NT2/D1 (cell line): ENCODE measurements at regions not wholly inside any gene's neighbourhood (a gene's known extent, or its start where the extent isn't known, plus 50 kb on each side); places are given as distances from the start of the nearest gene placed in this dataset.
"Not testable (repeated sequence)": the region's sequence is repeated elsewhere in the genome, so short reads cannot be mapped to it uniquely, and the experiment has no call there.

Experiments used
- DNase-seq: peaks from one replicate; pipeline ENCODE4 v3.0.0-alpha.2; 2011; ENCODE audit warnings: low read depth, low spot score
- H3K27me3 ChIP-seq: 2 replicates; pipeline ENCODE4 v1.6.0; 2011; ENCODE audit warnings: mild to moderate bottlenecking; ENCODE audit not compliant: insufficient read length, insufficient read depth
- H3K36me3 ChIP-seq: 2 replicates; pipeline ENCODE4 v1.6.1; 2011; ENCODE audit warnings: mild to moderate bottlenecking, low read length, mixed read lengths; ENCODE audit not compliant: insufficient read depth, insufficient read length
- H3K4me1 ChIP-seq: 2 replicates; pipeline ENCODE4 v1.5.1; 2011; ENCODE audit not compliant: insufficient read depth, insufficient read length
- H3K4me3 ChIP-seq: 2 replicates; pipeline ENCODE4 v1.5.1; 2011; ENCODE audit warnings: low read depth; ENCODE audit not compliant: insufficient read length
- H3K9ac ChIP-seq: 2 replicates; pipeline ENCODE4 v1.6.0; 2011; ENCODE audit warnings: low read depth; ENCODE audit not compliant: insufficient read length
- H3K9me3 ChIP-seq: 2 replicates; pipeline ENCODE4 v1.5.1; 2011; ENCODE audit warnings: mild to moderate bottlenecking, low read length; ENCODE audit not compliant: insufficient read depth
- SUZ12 ChIP-seq: IDR thresholded peaks from 2 replicates; pipeline ENCODE4 v1.6.1; 2011; ENCODE audit not compliant: insufficient read length, insufficient read depth; ENCODE audit errors: extremely low read depth
- YY1 ChIP-seq: IDR thresholded peaks from 2 replicates; pipeline ENCODE4 v1.6.1; 2011; ENCODE audit not compliant: insufficient read length, insufficient read depth
- ZNF274 ChIP-seq: IDR thresholded peaks from 2 replicates; pipeline ENCODE4 v1.6.1; 2011; ENCODE audit warnings: mild to moderate bottlenecking, low read depth, low read length

- DNase-seq, result no peak
- H3K4me1 ChIP-seq, result no peaks in the 10 kb centered on the region
- H3K27me3 ChIP-seq, result peaks cover 100% of the 10 kb centered on the region
- H3K4me3 ChIP-seq, result no peak overlapping the region
- no peaks in the 10 kb centered on the region for H3K36me3 ChIP-seq
- no peak overlapping the region for H3K9ac ChIP-seq
- TF ChIP-seq ZNF274 (no peak), YY1 (no peak), SUZ12 (no peak)
- no peaks in the 10 kb centered on the region for H3K9me3 ChIP-seq
Measured at GRCh38 chr22:22720724-22721261, 76.4 kb downstream of the GGTLC2 start.

DNA sequence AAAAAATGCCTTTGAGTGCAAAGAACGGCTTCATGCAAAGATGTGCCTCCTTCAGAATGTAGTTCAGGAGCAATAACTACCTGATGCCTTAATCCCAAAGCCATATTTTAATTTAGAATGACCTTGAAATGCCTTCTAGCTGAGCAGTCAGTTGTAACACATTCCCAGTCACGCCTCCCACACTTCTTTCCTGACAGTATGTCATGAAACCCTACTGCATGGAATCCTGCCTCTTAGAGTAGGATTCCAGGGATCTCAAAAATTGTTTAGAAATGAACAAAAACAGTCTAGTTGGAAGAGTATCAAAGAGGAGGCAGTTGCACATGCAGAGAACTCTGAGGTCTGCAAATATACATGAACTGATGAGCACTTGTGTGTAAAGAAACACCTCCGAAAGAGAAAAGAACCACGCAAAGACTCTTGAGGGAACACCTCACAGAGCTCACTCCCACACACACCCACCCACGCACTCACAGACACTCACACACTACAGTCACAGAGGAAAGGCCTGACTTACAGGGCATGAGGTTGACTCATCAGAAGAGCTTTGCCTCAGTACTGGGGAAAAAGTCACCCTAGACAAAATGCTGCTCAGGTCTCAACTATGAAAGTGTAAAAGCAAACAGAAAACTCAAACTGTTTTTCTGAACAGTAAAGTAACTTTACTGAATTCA is 77.4 kb downstream of the GGTLC2 start:
- TF ChIP-seq SUZ12 (no peak), YY1 (no peak), ZNF274 (no peak)
- Histone ChIP-seq H3K27me3 (peaks cover 100% of the 10 kb centered on the region), H3K4me3 (no peak overlapping the region), H3K9me3 (no peaks in the 10 kb centered on the region), H3K9ac (no peak overlapping the region), H3K4me1 (no peaks in the 10 kb centered on the region), H3K36me3 (no peaks in the 10 kb centered on the region)
- no peak for DNase-seq

DNA sequence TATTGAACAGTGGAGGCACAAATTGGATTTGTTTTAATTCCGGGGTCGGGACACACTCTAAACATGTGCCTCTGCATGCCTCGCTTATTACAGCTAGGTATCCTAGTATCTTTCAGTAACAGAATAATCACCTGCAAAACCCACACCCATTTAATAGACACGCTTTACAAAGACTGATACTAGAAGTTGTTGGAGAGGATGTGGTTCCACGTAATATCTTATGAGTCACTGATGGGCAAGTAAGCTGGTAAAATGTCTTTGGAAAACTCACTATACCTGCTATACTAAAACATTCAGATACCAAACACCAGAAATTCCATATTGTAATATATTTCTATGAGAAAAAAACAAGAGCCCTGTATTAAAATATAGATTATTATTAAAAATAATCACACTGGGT is 84.0 kb downstream of the GGTLC2 start:
- Histone ChIP-seq H3K9ac (no peak overlapping the region), H3K27me3 (peaks cover 99% of the 10 kb centered on the region), H3K9me3 (no peaks in the 10 kb centered on the region), H3K4me1 (no peaks in the 10 kb centered on the region), H3K4me3 (no peak overlapping the region), H3K36me3 (no peaks in the 10 kb centered on the region)
- no peak for TF ChIP-seq SUZ12
- TF ChIP-seq ZNF274, result no peak
- TF ChIP-seq YY1, result no peak
- no peak for DNase-seq

- no peaks in the 10 kb centered on the region for H3K36me3 ChIP-seq
- no peak overlapping the region for H3K4me3 ChIP-seq
- peaks cover 99% of the 10 kb centered on the region for H3K27me3 ChIP-seq
- H3K9ac ChIP-seq, result no peak overlapping the region
- TF ChIP-seq ZNF274, result no peak
- TF ChIP-seq YY1, result no peak
- TF ChIP-seq SUZ12, result no peak
- DNase-seq, result no peak
- H3K9me3 ChIP-seq, result no peaks in the 10 kb centered on the region
- H3K4me1 ChIP-seq, result no peaks in the 10 kb centered on the region
Measured at GRCh38 chr22:22730655-22731373, 86.4 kb downstream of the GGTLC2 start.

GRCh38 chr22:22731374-22731676 is 86.9 kb downstream of the GGTLC2 start:
- DNase-seq, result no peak
- no peak overlapping the region for H3K4me3 ChIP-seq
- H3K9ac ChIP-seq, result no peak overlapping the region
- no peaks in the 10 kb centered on the region for H3K4me1 ChIP-seq
- H3K27me3 ChIP-seq, result peaks cover 99% of the 10 kb centered on the region
- TF ChIP-seq SUZ12, result no peak
- TF ChIP-seq YY1, result no peak
- TF ChIP-seq ZNF274, result no peak
- no peaks in the 10 kb centered on the region for H3K9me3 ChIP-seq
- H3K36me3 ChIP-seq, result no peaks in the 10 kb centered on the region

- peaks cover 99% of the 10 kb centered on the region for H3K27me3 ChIP-seq
- not testable (repeated sequence) for H3K36me3 ChIP-seq, H3K9me3 ChIP-seq, DNase-seq, H3K4me3 ChIP-seq, H3K9ac ChIP-seq, H3K4me1 ChIP-seq
Measured at GRCh38 chr22:22733006-22733405, 88.6 kb downstream of the GGTLC2 start.

DNA sequence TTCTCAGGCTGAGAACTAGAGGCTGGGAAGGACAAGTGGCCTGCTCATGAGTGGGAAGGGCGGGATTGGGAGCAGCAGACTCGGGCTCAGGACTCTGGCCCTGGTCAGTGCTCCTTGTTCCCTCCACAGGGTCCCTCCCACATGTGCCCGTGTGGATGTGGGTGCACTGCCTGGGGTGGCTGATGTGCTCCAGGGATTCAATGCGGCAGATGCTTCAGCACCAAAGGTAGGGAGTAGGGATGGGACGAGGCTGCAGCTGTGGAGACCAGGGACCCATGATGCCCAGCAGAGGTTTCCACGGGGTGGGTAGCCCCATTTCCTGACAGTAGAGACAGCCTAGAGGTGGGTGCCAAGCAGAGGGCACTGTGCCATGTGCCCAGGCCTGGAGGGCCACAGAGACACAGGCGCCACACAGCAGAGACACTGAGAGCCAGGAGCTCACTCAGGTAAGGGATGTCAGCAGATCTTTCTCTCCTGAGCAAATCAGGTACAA is 89.5 kb downstream of the GGTLC2 start:
- H3K27me3 ChIP-seq, result peaks cover 99% of the 10 kb centered on the region
- no peaks in the 10 kb centered on the region for H3K36me3 ChIP-seq
- no peak overlapping the region for H3K9ac ChIP-seq
- H3K4me3 ChIP-seq, result no peak overlapping the region
- no peak for DNase-seq
- H3K9me3 ChIP-seq, result no peaks in the 10 kb centered on the region
- TF ChIP-seq SUZ12 (no peak), YY1 (no peak), ZNF274 (no peak)
- no peaks in the 10 kb centered on the region for H3K4me1 ChIP-seq

- not testable (repeated sequence) for H3K9ac ChIP-seq, H3K4me1 ChIP-seq, H3K4me3 ChIP-seq, DNase-seq, H3K9me3 ChIP-seq, H3K36me3 ChIP-seq
- peaks cover 99% of the 10 kb centered on the region for H3K27me3 ChIP-seq
Measured at GRCh38 chr22:22734395-22735272, 90.2 kb downstream of the GGTLC2 start.

GRCh38 chr22:22735276-22735675 is 90.9 kb downstream of the GGTLC2 start:
- DNase-seq, H3K4me3 ChIP-seq, H3K4me1 ChIP-seq, H3K36me3 ChIP-seq, H3K9ac ChIP-seq, H3K9me3 ChIP-seq: not testable (repeated sequence)
- peaks cover 99% of the 10 kb centered on the region for H3K27me3 ChIP-seq
